ENCODE measurements at regions not wholly inside any gene's neighbourhood (a gene's known extent, or its start where the extent isn't known, plus 50 kb on each side); places are given as distances from the start of the nearest gene placed in this dataset.

- Histone ChIP-seq H3K9me3 (no peaks in the 10 kb centered on the region), H3K27ac (no peak overlapping the region), H3K4me1 (no peaks in the 10 kb centered on the region), H3K4me3 (no peak overlapping the region), H3K27me3 (peaks cover 0 to 45% (median 9%) of the 10 kb centered on the region in 7 donors), H3K36me3 (no peaks in the 10 kb centered on the region)
- ATAC-seq (no peak), DNase-seq (no peak)
- intact Hi-C loops (cut with DNase I), result no loop called here
- TF ChIP-seq CTCF (IDR thresholded peaks at IDR 0.05), result no peak
- 46 to 51% methylated on average over 4 of the region's 4 CpGs for WGBS, 2 donors
Measured at GRCh38 chr20:20955892-20956291, 150.3 kb downstream of the LINC00237 start.

- DNase-seq, result no peak
- Histone ChIP-seq H3K27ac (no peak overlapping the region), H3K9me3 (no peaks in the 10 kb centered on the region), H3K36me3 (no peaks in the 10 kb centered on the region), H3K4me1 (no peaks in the 10 kb centered on the region), H3K4me3 (no peak overlapping the region), H3K27me3 (peaks cover 0 to 53% (median 9%) of the 10 kb centered on the region in 7 donors)
- intact Hi-C loops (cut with DNase I), result no loop called here
- TF ChIP-seq CTCF (IDR thresholded peaks at IDR 0.05), result no peak
- no peak for ATAC-seq
- WGBS, 2 donors, result 64 to 68% methylated on average over 11 of the region's 11 CpGs
Measured at GRCh38 chr20:20953738-20954618, 152.2 kb downstream of the LINC00237 start.

GRCh38 chr20:20950620-20951019, 155.5 kb downstream of the LINC00237 start:
- WGBS, 2 donors, result 86 to 90% methylated on average over 2 of the region's 2 CpGs
- Histone ChIP-seq H3K36me3 (no peaks in the 10 kb centered on the region), H3K27me3 (peaks cover 0 to 32% (median 6%) of the 10 kb centered on the region in 7 donors), H3K9me3 (peaks cover 0 to 14% (median 5%) of the 10 kb centered on the region in 11 donors), H3K27ac (no peak overlapping the region), H3K4me1 (no peaks in the 10 kb centered on the region), H3K4me3 (no peak overlapping the region)
- no peak for DNase-seq
- no peak for ATAC-seq
- intact Hi-C loops (cut with DNase I), result no loop called here
- no peak for TF ChIP-seq CTCF (IDR thresholded peaks at IDR 0.05)

GRCh38 chr20:20946122-20946759, 159.9 kb downstream of the LINC00237 start:
- intact Hi-C loops (cut with DNase I), result no loop called here
- ATAC-seq (no peak), DNase-seq (no peak)
- TF ChIP-seq CTCF (IDR thresholded peaks at IDR 0.05), result no peak
- H3K36me3 ChIP-seq, result no peaks in the 10 kb centered on the region
- H3K27ac ChIP-seq, result no peak overlapping the region
- H3K4me3 ChIP-seq, result no peak overlapping the region
- H3K27me3 ChIP-seq, result peaks cover 0 to 24% (median 0%) of the 10 kb centered on the region in 7 donors
- H3K9me3 ChIP-seq, result peaks cover 0 to 15% (median 5%) of the 10 kb centered on the region in 11 donors
- 75 to 81% methylated on average over 3 of the region's 3 CpGs for WGBS, 2 donors
- H3K4me1 ChIP-seq, result no peaks in the 10 kb centered on the region
